ENCODE measurements at regions not wholly inside any gene's neighbourhood (a gene's known extent, or its start where the extent isn't known, plus 50 kb on each side); places are given as distances from the start of the nearest gene placed in this dataset.

GRCh38 chr1:170219163-170219562 lies 73.4 kb downstream of the NTMT2 start:
- DNase-seq: no peak
- H3K4me1 Mint-ChIP-seq: peaks cover 6% of the 10 kb centered on the region
- no peak overlapping the region for H3K4me3 Mint-ChIP-seq
- no peak for ATAC-seq
- H3K27me3 Mint-ChIP-seq: peaks cover 31% of the 10 kb centered on the region
- H3K27ac Mint-ChIP-seq: no peak overlapping the region
- peaks cover 0 to 6% of the 10 kb centered on the region in 2 donors for H3K9me3 Mint-ChIP-seq

DNA sequence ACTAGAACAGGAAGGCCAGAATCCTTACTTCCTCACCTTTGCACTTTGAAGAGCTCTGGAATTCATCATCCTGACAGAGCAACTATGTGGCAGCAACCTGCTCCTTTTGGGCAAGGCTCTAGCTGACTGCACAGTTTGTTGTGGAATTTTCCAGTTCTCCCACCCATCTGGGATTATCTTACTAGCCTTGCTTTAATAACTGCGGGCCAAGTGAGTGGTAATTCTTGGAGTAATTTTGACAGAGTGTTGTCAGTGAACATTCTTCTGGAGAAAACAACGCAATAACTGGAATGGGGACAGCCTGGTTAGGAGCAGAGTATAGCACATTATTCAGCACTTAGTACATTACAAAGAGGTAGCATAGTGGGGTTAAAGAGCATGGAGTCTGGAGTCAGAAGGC lies 75.3 kb downstream of the NTMT2 start:
- Mint-ChIP-seq H3K4me3 (no peak overlapping the region), H3K27ac (no peak overlapping the region), H3K27me3 (peaks cover 16% of the 10 kb centered on the region), H3K4me1 (no peaks in the 10 kb centered on the region), H3K9me3 (peaks cover 0 to 6% of the 10 kb centered on the region in 2 donors)
- ATAC-seq (no peak), DNase-seq (no peak)

- no peak overlapping the region for H3K4me3 Mint-ChIP-seq
- no peaks in the 10 kb centered on the region for H3K4me1 Mint-ChIP-seq
- ATAC-seq (no peak), DNase-seq (no peak)
- no peak overlapping the region for H3K27ac Mint-ChIP-seq
- H3K27me3 Mint-ChIP-seq: peaks cover 16% of the 10 kb centered on the region
- H3K9me3 Mint-ChIP-seq: peaks cover 0 to 6% of the 10 kb centered on the region in 2 donors
Observed at GRCh38 chr1:170221495-170221894, 75.7 kb downstream of the NTMT2 start.

GRCh38 chr1:170224469-170224868 lies 78.7 kb downstream of the NTMT2 start:
- DNase-seq (no peak), ATAC-seq (no peak)
- Mint-ChIP-seq H3K27me3 (peaks cover 16% of the 10 kb centered on the region), H3K4me3 (no peak overlapping the region), H3K27ac (no peak overlapping the region), H3K4me1 (no peaks in the 10 kb centered on the region), H3K9me3 (peaks cover 0 to 6% of the 10 kb centered on the region in 2 donors)

DNA sequence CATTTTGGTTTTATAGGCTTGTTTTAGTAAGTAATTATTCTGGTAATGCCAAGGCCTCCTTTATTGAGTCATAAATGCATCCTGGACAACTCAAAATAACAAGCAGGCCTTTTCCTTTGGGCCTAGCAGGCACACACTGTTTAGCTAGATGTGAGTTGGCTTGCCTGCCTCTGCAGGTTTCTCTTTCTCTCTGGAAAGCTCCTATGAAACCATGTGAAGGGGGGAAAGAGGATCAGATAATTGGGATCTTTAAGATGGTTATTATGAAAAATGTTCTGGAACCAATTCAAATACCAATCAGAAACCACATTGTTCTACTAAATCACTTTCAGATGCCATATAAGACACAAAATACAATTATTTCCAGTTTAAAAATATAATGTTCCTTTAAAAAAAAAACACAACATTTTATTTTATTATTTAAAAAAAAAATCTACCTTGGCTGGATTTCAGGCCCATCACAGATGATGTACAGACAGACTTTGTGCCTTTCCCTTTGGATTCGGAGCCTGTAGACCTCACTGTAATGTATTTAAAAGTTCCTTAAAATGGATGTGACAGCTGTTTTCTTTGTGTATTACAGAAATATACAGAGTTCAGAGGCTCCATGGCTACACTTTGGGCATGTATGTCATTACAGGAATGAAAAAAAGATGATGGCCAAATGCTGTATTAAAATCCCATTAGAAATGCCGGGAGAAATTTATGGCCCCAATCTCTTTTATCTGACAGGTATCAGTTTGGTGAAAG lies 80.2 kb downstream of the NTMT2 start:
- H3K4me3 Mint-ChIP-seq: no peak overlapping the region
- peaks cover 11% of the 10 kb centered on the region for H3K27me3 Mint-ChIP-seq
- peaks cover 0 to 6% of the 10 kb centered on the region in 2 donors for H3K9me3 Mint-ChIP-seq
- H3K4me1 Mint-ChIP-seq: no peaks in the 10 kb centered on the region
- ATAC-seq (no peak), DNase-seq (no peak)
- H3K27ac Mint-ChIP-seq: no peak overlapping the region

GRCh38 chr1:170226767-170227166 lies 81.0 kb downstream of the NTMT2 start:
- H3K9me3 Mint-ChIP-seq: peaks cover 0 to 6% of the 10 kb centered on the region in 2 donors
- no peak for ATAC-seq

GRCh38 chr1:170230323-170230722 lies 84.6 kb downstream of the NTMT2 start:
- ATAC-seq (no peak), DNase-seq (no peak)
- no peaks in the 10 kb centered on the region for H3K9me3 Mint-ChIP-seq
- H3K4me3 Mint-ChIP-seq: no peak overlapping the region
- H3K4me1 Mint-ChIP-seq: no peaks in the 10 kb centered on the region
- H3K27me3 Mint-ChIP-seq: peaks cover 11% of the 10 kb centered on the region
- H3K27ac Mint-ChIP-seq: no peak overlapping the region

More at GRCh38 chr1:170226767-170227166, 81.0 kb downstream of the NTMT2 start:
- Mint-ChIP-seq H3K27me3 (peaks cover 11% of the 10 kb centered on the region), H3K4me3 (no peak overlapping the region), H3K4me1 (no peaks in the 10 kb centered on the region), H3K27ac (no peak overlapping the region)
- DNase-seq: no peak

DNA sequence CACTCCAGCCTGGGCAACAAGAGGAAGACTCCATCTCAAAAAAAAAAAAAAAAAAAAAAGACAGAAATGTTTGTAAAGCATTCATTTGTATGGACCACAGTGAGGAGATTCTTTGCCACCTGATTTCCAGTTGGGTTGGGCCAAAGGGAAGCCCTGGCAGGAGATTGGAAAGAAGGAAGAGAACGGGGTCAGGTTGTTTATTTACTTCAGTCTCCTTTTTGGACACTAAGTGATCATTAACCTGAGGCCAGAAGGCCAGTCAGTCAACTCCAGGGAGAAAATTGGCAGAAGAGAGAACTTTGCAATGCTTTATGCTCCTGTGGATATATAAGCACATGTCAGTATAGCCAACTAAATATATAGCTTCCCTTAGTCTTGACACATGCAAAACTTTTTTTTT lies 85.9 kb downstream of the NTMT2 start:
- ATAC-seq: no peak
- Mint-ChIP-seq H3K4me1 (no peaks in the 10 kb centered on the region), H3K27me3 (peaks cover 11% of the 10 kb centered on the region), H3K27ac (no peak overlapping the region), H3K9me3 (no peaks in the 10 kb centered on the region), H3K4me3 (no peak overlapping the region)
- DNase-seq: no peak

DNA sequence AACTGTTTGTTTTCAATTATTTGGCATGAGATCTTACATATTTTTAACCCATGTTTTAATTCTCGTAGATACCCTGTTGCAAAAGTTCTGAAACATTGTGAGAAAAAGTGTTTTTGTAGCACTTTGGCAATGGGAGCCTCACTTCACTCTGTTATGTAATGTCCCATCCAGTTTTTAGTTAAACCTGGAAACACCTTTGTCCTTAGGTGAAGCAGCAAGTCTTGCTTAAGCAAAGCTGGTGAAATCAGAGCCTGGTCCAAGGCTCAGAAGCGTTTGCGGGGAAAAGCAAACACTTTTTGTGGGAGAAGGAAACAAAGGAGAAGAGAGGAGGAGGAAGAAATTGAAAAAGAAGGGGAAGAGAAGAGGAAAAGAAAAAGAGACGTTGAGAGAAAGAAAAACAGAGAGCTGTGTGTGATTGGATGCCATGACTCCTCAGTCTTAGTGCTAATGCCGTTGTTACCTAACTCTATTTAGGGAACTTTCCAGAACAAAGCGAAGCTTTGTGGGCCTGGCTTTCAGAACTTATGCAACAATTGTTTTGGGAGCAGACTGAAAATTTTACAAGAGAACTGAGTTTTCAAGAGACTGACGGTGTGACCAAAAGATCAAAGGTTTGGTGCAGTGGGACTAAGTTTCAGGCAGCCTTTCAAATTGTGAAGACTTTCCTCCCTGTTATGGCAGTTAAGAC lies 93.1 kb downstream of the NTMT2 start:
- Mint-ChIP-seq H3K27ac (no peak overlapping the region), H3K27me3 (peaks cover 9% of the 10 kb centered on the region), H3K4me1 (no peaks in the 10 kb centered on the region), H3K9me3 (no peaks in the 10 kb centered on the region), H3K4me3 (no peak overlapping the region)
- no peak for ATAC-seq
- DNase-seq: no peak

DNA sequence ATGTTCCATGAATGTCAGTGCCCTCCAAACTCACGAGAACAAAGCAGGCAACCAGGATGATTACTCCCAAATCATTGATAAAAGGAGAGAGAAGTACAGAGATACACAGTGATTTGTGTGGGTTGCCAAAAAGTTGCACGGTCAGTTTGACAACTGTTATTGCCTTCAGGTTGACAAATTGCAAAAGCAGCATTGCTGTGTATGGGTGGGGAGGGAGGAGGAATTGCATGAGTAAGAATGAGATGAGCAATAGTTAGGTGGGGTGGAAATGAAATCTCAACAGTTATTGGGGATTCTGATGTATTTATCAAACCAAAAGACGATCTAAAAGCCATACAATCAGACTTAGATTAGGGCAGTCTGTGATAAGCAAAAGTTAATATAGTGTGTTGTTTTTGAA lies 93.7 kb downstream of the NTMT2 start:
- H3K9me3 Mint-ChIP-seq: no peaks in the 10 kb centered on the region
- H3K27ac Mint-ChIP-seq: no peak overlapping the region
- H3K27me3 Mint-ChIP-seq: peaks cover 9% of the 10 kb centered on the region
- ATAC-seq (no peak), DNase-seq (no peak)
- no peaks in the 10 kb centered on the region for H3K4me1 Mint-ChIP-seq
- H3K4me3 Mint-ChIP-seq: no peak overlapping the region

- DNase-seq: no peak
- Mint-ChIP-seq H3K4me1 (no peaks in the 10 kb centered on the region), H3K4me3 (no peak overlapping the region), H3K27me3 (peaks cover 9% of the 10 kb centered on the region), H3K9me3 (no peaks in the 10 kb centered on the region), H3K27ac (no peak overlapping the region)
- no peak for ATAC-seq
Observed at GRCh38 chr1:170240409-170240808, 94.7 kb downstream of the NTMT2 start.

DNA sequence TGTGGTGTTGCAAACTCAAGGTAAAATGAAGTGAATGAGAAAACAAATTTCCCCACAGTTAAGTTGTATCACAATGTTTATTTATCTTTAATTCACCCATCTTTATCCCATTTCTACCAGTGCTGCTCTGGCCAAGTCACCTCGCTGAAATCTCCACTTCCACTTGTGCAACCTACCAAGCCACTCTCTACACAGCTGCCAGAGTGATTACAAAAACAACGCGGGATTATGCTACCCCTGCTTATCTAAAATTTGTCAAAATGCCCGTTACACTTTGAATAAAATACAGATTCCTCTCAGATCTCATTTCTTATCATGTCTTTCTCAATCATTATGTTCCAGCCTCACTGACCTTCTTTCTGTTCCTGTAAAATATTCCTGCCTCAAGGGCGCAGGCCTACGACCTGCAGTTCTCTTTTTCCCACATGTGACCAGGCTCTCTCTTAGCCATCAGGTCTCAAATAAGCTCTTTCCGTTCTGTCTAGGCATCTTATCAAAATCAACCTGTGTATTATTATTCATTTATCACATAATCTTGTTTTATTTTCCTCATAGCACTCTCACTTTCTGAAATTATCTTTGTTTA lies 95.6 kb downstream of the NTMT2 start:
- peaks cover 9% of the 10 kb centered on the region for H3K27me3 Mint-ChIP-seq

DNA sequence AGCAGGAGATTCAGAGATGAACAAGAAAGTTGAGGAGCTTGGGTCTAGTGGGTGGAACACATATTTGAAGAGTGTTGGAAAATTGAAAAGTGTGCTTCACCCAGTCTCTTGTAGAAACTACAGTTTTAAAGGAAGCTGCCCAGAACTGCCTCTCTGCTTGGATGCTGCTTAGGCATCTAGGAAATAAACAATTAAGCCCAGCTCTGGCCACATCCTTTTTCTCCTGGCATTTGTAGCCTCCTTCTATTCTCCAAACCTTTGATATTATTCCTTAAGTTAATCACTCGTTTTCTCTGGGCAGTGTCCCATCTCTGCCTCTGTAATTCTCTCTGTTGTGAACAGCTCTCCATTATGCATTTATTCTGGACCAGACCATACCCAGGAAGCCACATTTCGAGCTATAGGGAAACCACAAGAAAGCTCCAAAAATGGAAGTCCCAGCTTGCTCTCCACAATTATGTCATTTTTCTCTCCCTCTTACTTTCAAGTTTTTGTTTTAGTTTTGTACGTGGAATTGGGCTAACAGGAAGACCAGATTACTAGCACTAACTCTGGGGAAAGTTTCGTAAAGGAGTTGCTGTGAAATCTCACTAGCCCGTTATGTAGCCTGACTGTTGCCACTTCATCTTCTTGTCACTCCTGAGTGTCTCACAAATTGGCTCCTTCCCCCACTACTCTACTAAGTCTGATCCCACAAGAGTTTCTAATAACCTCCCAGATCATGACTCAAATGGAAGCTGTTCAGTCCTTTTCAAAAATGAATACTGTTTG lies 102.2 kb downstream of the NTMT2 start:
- Mint-ChIP-seq H3K27me3 (peaks cover 7% of the 10 kb centered on the region), H3K9me3 (peaks cover 8 to 12% of the 10 kb centered on the region in 2 donors), H3K27ac (peak overlapping the region in 1 of 2 donors; percentile 60), H3K4me3 (peak overlapping the region in 1 of 2 donors; percentile 33), H3K4me1 (peaks cover 23% of the 10 kb centered on the region)
- DNase-seq (peak in 1 of 2 donors; percentile 14), ATAC-seq (peak; percentile 86)

More for the DNA sequence above, 95.6 kb downstream of the NTMT2 start:
- H3K9me3 Mint-ChIP-seq: no peaks in the 10 kb centered on the region
- peak overlapping the region in 1 of 2 donors; percentile 18 for H3K27ac Mint-ChIP-seq
- no peaks in the 10 kb centered on the region for H3K4me1 Mint-ChIP-seq
- no peak overlapping the region for H3K4me3 Mint-ChIP-seq
- DNase-seq: no peak
- no peak for ATAC-seq

DNA sequence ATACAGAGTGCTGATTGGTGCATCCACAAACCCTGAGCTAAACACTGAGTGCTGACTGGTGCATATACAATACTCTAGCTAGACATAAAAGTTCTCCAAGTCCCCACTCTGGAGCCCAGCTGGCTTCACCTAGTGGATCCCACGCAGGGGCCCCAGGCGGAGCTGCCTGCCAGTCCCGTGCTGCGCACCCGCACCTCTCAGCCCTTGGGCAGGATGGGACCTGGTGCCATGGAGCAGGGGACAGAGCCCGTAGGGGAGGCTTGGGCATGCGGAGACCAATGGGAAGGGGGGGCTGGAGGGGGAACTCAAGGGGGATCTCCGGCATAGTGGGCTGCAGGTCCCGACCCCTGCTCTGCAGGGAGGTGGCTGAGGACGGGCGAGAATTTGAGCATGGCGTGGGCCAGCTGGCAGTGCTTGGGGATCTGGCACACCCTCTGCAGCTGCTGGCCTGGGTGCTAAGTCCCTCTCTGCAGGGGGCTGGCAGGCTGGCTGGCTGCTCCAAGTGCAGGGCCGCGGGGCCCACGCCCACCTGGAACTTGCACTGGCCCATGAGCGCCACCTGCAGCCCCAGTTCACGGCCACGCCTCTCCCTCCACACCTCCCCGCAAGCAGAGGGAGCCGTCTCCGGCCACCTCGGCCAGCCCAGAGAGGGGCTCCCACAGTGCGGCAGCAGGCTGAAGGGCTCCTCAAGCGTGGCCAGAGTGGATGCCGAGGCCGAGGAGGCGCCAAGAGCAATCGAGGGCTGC lies 104.9 kb downstream of the NTMT2 start:
- H3K27ac Mint-ChIP-seq: no peak overlapping the region
- ATAC-seq: no peak
- H3K4me3 Mint-ChIP-seq: no peak overlapping the region
- no peak for DNase-seq
- H3K9me3 Mint-ChIP-seq: peaks cover 12 to 15% of the 10 kb centered on the region in 2 donors
- H3K27me3 Mint-ChIP-seq: peaks cover 7% of the 10 kb centered on the region
- peaks cover 23% of the 10 kb centered on the region for H3K4me1 Mint-ChIP-seq
